ENCODE measurements at regions not wholly inside any gene's neighbourhood (a gene's known extent, or its start where the extent isn't known, plus 50 kb on each side); places are given as distances from the start of the nearest gene placed in this dataset.
"Not testable (repeated sequence)": the region's sequence is repeated elsewhere in the genome, so short reads cannot be mapped to it uniquely, and the experiment has no call there.

DNA sequence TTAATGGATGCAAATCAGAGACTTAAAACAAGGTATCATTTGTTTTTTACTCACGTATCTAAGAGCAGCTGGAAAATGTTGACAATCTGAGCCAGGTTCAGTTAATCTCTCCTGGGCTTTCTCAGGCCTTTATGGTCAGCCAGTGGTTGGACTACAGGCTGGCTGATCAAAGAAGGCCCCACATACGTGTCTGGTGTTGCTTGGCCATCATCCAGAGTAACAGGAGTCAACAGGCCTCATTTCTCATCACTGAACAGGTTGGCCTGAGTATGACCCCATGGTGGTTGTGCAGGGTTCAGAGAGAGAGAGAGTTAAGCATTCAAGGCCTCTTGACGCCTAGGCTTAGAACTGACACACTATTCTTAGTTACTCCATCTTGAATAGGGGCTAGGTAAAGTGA is 97.0 kb upstream of the VLDLR start:
- DNase-seq: no peak

DNA sequence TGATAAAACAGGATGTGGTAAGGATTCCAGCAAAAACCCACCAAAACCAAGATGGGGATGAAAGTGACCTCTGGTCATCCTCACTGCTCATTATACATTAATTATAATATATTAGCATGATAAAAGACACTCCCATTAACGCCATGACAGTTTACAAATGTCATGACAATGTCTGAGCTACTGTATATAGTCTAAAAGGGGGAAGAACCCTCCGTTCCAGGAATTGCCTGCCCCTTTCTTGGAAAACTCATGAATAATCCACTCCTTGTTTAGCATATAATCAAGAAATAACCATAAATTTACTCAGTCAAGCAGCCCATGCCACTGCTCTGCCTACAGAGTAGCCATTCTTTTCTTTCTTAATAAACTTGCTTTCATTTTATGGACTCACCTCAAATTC is 96.4 kb upstream of the VLDLR start:
- DNase-seq: no peak

DNA sequence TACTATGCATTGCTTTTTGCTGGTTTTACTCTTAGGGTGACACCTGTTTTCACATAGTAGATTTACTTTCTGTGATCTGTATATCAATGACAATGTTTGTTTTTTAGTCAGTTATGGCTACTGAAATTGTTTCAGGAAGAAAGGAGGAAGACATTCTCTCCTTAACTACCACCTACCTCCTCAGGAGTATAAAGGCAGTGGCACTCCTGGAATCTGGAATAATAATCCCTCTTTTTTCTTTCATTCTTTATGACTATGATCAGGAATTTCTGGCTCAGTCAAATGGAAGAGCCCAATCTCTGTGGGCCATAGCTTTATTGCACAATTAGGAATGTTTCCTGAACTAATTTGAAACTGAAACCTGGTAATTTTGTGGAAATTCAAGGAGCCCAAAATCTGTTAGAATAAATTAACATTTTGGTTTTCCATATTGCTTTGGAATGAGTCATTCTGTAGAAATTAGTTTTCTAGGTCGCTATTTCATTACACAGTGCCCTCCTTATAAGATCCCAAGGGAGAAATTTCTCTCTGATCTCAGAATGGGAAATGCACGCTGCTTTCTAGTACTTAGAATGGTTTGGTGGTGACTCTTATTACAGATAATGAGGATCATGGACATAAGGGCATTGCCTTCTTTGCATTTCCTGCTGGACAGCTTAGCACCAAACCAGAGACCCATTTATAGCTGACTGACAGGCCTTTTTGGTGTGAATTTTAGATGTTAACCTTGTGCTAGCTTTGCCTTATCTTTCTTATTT is 95.3 kb upstream of the VLDLR start:
- no peak for DNase-seq

DNA sequence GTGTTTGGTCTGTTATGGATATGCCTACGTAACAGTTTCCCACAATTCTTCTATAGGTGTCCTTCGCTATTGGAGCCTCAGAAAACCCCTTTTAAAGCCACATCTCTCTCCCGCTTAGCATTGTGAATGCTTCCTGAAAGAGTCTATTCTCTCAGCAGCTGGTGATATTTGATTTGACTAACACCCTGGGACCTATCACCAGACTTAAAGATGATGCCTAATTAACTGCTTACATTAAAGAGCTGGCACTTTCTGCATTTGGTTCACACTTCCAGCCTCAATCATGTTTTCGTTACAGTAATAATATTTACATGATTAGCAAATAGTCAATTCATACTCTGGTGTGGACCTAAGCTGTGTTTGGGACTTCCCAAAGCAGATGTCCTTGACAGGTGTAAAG is 90.1 kb upstream of the VLDLR start:
- DNase-seq: no peak

DNA sequence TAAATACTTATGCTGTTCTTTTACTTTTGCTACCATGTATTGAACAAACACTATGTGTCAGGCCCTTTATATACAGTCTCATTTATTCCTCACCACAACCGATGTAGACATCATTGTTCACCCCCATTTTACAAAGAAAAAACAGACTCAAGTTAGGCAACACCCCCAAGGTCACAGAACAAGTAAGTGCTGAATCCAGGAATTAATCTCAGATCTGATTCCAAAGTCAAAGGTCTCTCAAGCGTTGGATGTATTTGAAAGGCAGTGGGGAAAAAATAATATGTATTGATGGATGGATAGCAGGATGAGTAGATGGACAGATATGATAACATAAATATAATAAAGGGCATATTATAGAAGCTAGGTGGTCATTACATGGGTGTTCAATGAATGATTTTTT is 85.1 kb upstream of the VLDLR start:
- DNase-seq: no peak

DNA sequence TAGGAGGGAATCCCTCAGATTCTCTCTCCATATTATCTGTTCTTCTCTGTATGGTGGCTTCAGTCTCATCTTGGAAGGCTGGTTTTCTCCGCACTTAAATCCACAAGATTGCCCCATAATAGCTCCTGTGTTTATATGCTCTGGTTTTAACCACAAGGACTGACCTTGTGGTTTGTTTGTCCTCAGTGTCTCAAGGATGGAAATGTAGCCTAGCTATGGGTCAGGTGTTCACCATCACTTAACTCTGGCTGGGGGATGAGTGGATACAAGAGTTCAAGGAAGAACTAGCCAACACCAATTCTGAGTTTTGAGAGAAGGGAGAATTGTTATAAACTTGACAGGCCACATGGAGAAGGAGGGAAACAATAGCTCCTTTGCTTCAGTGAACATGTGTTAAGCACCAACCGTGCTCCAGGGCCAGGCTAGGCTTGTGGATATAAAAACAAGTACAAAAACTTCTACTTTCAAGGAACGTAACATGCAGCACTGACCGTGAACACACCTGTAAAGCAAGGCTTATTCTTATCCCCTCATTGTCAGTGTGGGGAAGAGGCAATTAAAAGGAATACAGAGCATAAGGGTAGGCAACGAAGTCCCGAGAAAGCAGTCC is 75.6 kb upstream of the VLDLR start:
- DNase-seq: no peak

DNA sequence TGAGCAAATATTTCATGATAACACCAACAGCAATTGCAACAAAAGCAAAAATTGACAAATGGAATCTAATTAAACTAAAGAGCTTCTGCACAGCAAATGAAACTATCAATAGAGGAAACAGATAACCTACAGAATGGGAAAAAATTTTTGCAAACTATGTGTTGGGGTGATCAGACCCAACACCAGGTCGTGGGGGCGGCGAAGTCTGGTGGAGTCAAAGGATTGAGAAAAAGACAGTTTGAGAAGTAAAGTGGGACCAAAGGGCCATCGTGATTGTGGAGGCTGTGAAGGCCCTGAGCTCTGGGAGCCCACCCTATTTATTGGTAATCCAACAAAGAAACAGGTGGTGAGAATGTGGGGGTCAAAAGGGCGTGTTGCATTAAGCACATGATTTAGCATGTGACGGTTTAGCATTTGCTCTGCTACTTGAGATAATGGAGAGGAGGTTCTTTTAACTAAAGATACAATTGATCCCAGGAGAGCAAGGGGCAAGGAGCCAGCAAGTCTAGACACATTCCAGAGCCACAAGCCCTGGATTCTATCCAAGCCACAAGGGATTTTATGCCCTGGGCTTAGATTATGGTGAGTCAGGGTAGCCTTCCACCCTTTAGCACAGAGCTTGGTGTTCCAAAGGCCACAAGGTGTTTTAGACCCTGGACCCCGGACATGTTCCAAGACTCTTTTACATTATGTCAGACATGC is 65.5 kb upstream of the VLDLR start:
- DNase-seq: not testable (repeated sequence)

DNA sequence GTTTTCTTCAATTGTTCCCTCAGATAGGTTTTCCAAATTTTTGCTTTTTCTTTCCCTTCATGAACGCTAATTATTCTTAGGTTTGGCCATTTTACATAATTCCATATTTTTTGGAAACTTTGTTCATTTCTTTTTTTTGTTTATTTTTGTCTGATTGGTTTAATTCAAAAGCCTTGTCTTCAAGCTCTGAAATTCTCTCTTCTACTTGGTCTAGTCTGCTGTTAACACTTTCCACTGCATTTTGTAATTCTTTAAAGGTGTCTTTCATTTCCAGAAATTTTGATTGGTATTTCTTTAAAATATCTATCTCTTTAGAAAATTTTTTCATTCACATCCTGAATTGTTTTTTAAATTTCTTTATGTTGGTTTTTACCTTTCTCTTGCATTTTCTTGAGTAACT is 63.9 kb upstream of the VLDLR start:
- DNase-seq: no peak

DNA sequence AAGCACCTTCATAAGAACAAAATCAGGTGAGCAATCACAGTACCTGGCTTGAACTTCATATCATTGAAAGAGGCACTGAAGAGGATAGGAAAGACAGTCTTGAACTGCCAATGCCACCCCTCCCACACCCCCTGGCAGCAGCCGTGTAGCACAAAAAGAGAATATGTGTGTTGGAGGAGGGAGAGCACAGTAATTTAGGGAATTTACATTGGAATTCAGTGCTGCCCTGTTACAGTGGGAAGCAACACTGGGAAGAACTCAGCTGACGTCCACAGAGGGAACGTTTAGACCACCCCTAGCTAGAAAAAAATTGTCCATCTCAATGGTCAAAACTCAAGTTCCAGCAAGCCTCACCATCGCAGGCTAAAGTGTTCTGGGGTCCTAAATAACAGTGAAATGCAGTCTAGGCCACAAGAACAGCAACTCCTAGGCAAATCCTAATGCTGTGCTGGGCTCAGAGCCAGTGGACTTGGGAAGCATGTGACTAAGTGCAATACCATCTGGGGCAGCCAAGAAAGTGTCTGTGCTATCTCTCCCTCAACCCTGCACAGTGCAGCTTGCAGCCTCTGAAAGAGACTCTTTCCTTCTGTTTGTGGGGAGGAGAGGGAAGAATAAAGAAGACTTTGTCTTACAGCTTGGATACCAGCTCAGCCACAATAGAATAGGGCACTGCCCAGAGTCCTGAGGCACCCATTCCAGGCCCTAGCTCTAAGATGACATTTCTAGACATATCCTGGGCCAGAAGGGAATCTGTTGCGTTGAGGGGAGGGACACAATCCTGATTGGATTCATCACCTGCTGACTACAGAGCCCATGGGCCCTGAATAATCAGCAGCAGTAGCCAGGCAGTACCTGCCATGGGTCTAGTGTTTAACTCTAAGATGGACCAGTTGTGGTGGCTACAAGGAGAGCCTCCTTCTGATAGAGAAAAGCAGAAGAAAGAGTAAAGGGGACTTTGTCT is 62.1 kb upstream of the VLDLR start:
- no peak for DNase-seq

DNA sequence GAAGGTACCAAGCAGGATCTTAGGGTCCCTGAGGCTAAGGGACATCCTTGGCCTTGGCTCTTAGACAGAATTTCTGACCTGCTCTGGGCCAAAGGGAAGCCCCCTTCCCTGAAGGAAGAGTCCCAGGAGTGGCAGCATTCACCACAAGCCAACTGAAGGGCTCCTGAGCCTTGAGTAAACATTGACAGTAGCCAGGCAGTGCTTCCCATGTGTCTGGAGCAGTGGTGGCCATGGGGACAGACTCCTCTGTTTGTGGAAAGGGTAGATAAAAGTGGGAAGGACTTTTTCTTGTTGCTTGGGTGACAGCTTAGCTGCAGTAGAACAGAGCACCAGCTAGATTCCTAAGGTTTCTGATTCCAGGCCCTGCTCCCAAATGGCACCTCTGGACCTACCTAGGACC is 61.4 kb upstream of the VLDLR start:
- peak; percentile 78 for DNase-seq

DNA sequence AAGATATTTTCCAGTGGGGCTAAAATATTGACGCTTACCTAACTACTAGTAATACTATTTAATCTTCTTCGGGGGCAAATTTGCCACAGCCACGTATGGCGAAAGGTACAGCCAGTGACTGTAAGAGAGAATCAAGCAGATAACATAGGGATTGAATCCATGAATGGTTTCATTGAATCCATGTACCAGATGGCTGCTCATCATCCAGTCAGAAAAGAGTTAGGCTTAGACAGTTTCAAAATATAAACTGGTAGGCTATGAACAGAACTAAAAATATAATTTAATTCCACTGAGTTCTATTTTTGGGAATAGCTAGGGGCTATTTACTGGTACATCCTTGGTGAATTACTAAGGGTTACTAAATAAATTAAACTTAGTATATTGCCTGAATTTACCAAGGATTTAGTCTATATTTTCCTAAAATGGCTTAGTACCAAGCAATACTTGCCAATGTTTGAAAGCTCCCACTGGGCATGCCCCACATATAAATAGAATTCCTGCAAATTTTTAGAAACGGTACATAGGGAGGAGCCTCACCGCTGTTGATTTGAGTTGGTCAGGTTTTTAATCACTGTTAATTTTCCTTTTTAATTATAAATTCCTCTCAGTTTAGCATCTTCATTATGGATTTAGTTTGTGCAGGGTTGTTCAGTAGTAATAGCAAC is 55.8 kb upstream of the VLDLR start:
- no peak for DNase-seq

DNA sequence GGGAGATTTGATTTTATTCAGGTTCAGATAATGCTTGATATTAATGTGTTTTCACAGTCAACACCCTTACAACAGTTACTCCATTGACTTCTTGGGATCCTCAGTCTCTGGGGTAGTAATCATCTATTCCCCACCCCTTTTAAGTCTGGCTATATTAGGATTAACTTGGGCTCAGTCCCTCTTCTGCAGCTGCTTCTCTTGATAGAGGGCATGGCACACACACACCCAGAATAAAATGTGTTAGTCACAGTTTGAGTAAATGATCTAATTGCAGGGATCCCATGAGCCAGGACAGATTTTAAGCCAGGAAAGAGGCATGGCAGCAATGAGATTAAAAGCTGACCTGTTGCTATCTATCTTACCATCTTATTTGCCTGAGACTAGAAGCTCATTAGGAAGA is 53.7 kb upstream of the VLDLR start:
- DNase-seq: no peak

DNA sequence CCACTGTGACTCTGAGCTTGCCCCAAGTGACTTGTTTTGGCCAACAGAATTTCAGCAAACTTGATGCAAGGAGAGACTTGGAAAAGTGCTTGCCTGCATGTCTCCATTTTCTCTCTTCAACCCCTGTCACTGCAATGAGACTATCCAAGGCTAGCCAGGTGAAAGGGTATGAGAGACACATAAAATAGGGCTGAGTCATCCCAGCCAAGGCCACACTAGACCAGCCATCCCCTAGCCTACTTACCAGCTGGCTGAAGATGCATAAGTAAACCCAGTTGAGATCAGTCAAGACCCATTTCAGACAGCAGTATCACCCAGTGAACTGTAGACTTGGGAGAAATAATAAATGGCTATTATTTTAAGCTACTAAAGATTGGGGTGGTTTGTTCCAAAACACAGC is 52.9 kb upstream of the VLDLR start:
- no peak for DNase-seq

DNA sequence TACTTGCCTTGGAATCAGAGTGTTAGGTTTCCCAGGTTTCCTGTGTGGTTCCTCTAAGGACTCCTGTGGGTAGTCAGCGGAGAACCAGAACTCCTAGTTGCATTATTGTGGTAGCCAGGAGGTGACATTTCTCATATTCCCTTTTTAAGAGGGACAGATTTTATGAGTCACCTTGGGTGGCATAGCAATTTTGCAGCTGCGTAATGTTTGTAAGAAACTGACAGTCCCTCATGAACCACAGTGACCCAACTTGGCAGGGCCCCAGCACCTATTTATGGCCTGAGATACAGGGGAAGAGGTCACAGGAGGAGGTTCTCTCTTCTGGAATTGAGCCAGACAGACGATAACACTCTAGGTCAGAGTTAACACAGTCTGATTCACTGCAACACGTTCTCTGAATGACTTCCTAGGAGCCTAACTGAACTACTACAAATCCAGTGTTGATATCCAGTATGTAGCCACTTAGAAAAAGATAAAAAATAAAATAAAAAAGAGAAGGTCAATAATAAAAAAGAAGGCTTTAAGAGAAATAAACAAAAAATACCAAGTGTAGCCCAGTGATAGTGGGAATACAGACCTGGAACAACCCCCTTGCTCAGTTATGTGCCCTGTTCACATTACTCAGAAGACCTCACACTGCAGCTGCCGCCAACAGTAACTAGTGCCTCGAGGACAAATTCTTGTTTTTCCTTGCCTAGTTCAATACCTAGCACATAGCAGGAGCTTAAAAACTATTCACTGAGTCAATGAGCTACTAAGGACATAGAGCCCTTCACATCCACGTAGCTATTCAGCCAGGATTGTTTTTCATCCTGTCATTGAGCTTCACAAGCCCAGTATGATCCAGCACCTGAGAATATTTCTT is 50.7 kb upstream of the VLDLR start:
- peak; percentile 72 for DNase-seq

Data from NCI-H510A treated with DMSO at 0.1 percent for 48 hours (cell line).